ENCODE measurements at regions not wholly inside any gene's neighbourhood (a gene's known extent, or its start where the extent isn't known, plus 50 kb on each side); places are given as distances from the start of the nearest gene placed in this dataset.

GRCh38 chr10:3433988-3434387, 261.4 kb upstream of the PITRM1 start:
- TF ChIP-seq CTCF (IDR thresholded peaks at IDR 0.05) (no peak), ZFX (IDR thresholded peaks at IDR 0.05; ENCODE audit: borderline replicate concordance) (no peak)

Measured in 22Rv1 (cell line).